K562 (cell line): ENCODE measurements at regions not wholly inside any gene's neighbourhood (a gene's known extent, or its start where the extent isn't known, plus 50 kb on each side); places are given as distances from the start of the nearest gene placed in this dataset.

Source experiments
- DMBX1 ChIP-seq: fragments of 250-450 bp; sonication (Bioruptor Pico); IDR thresholded peaks from 2 replicates; pipeline ENCODE4 v1.8.0; 2022; ENCODE audit warnings: inconsistent platforms, mild to moderate bottlenecking, moderate library complexity, borderline replicate concordance
- ERF ChIP-seq: fragments of 450-650 bp; formaldehyde crosslinking; IDR thresholded peaks from 2 replicates; pipeline ENCODE4 v1.4.0; 2020; ENCODE audit warnings: mild to moderate bottlenecking, mixed read lengths
- FOXK1 ChIP-seq: sonication (generic); formaldehyde crosslinking; IDR thresholded peaks from 2 replicates; pipeline ENCODE4 v1.8.0; 2022; ENCODE audit warnings: missing genetic modification reagents, mild to moderate bottlenecking, borderline replicate concordance
- POLR2A ChIP-seq: fragments of 450-650 bp; conservative IDR thresholded peaks from 2 replicates; pipeline ENCODE4 v1.6.1; 2016
- PRDM10 ChIP-seq: fragments of 450-650 bp; IDR thresholded peaks from 2 replicates; pipeline ENCODE4 v1.6.1; 2018; ENCODE audit not compliant: partially characterized antibody
- TBL1XR1 ChIP-seq, 2 experiments: IDR thresholded peaks; 2 replicates each; pipeline ENCODE4 v1.6.1; 2012; ENCODE audit warnings: improper control_type of control experiment in 2 of 2, low read length in 2 of 2, mild to moderate bottlenecking in 1 of 2

GRCh38 chr4:117311989-117312388, 226.6 kb upstream of the TRAM1L1 start:
- TF ChIP-seq POLR2A (no peak), ERF (CRISPR knock-in tag) (no peak), TBL1XR1 (IDR thresholded peaks at IDR 0.05; ENCODE audit: low read length in 2 of 2) (no peak), FOXK1 (CRISPR knock-in tag) (no peak), DMBX1 (no peak), PRDM10 (no peak)
